DND-41 (cell line): ENCODE measurements at regions not wholly inside any gene's neighbourhood (a gene's known extent, or its start where the extent isn't known, plus 50 kb on each side); places are given as distances from the start of the nearest gene placed in this dataset.

Source experiments
- ATAC-seq: fragments of 200-7000 bp; cut with Tn5 transposase; 3 replicates; pipeline ENCODE4 v1.9.1; 2021; ENCODE audit warnings: low read depth; ENCODE audit not compliant: insufficient read depth
- DNase-seq: peaks from one replicate; pipeline ENCODE4 v3.0.0-alpha.2; 2020
- H2AFZ ChIP-seq: 2 replicates; pipeline ENCODE4 v1.6.0; 2012; ENCODE audit warnings: low read depth, low read length
- H3K27ac ChIP-seq: 2 replicates; pipeline ENCODE4 v1.5.1; 2012; ENCODE audit warnings: low read length, inconsistent platforms
- H3K27me3 ChIP-seq: fragments of 200-600 bp; sonication (generic); 2 replicates; pipeline ENCODE4 v1.6.0; 2012; ENCODE audit warnings: low read length, mild to moderate bottlenecking, inconsistent platforms; ENCODE audit not compliant: insufficient read depth, poor library complexity
- H3K36me3 ChIP-seq: 2 replicates; pipeline ENCODE4 v1.5.1; 2012; ENCODE audit warnings: low read length, inconsistent platforms; ENCODE audit not compliant: insufficient read depth
- H3K4me1 ChIP-seq: 2 replicates; pipeline ENCODE4 v1.5.1; 2012; ENCODE audit warnings: mild to moderate bottlenecking, low read length; ENCODE audit not compliant: insufficient read depth
- H3K4me2 ChIP-seq: 2 replicates; pipeline ENCODE4 v1.6.0; 2012; ENCODE audit warnings: mild to moderate bottlenecking, moderate library complexity, low read length, inconsistent platforms; ENCODE audit not compliant: insufficient read depth
- H3K4me3 ChIP-seq, 2 experiments: fragments of 200-600 bp in 1 of 2; shearing (Covaris generic) in 1 of 2; 2 replicates each; pipeline ENCODE4 v1.5.1; 2012 to 2016; ENCODE audit warnings: inconsistent platforms in 2 of 2, low read length in 2 of 2, mild to moderate bottlenecking in 2 of 2, low read depth in 1 of 2, moderate library complexity in 1 of 2
- H3K79me2 ChIP-seq: 2 replicates; pipeline ENCODE4 v1.6.0; 2012; ENCODE audit warnings: low read length, inconsistent platforms; ENCODE audit not compliant: insufficient read depth
- H3K9ac ChIP-seq: 2 replicates; pipeline ENCODE4 v1.6.0; 2012; ENCODE audit warnings: low read depth, mild to moderate bottlenecking, inconsistent platforms, low read length, moderate library complexity
- H3K9me3 ChIP-seq: 2 replicates; pipeline ENCODE4 v1.5.1; 2012; ENCODE audit warnings: low read length, moderate library complexity, mild to moderate bottlenecking, inconsistent platforms; ENCODE audit not compliant: insufficient read depth, severe bottlenecking
- H4K20me1 ChIP-seq: 2 replicates; pipeline ENCODE4 v1.6.0; 2012; ENCODE audit warnings: low read length; ENCODE audit not compliant: insufficient read depth
- EZH2 ChIP-seq: IDR thresholded peaks from 3 replicates; pipeline ENCODE4 v1.6.1; 2012; ENCODE audit warnings: borderline replicate concordance, low read depth, mild to moderate bottlenecking, moderate library complexity, low read length, inconsistent platforms; ENCODE audit not compliant: severe bottlenecking
- TF ChIP-seq, protein P1 (sequence below): IDR thresholded peaks from 2 replicates; pipeline ENCODE4 v1.5.1; 2012; ENCODE audit warnings: borderline replicate concordance, low read length, moderate library complexity, mild to moderate bottlenecking; ENCODE audit not compliant: poor library complexity, severe bottlenecking; ENCODE audit errors: extremely low read depth

DNA sequence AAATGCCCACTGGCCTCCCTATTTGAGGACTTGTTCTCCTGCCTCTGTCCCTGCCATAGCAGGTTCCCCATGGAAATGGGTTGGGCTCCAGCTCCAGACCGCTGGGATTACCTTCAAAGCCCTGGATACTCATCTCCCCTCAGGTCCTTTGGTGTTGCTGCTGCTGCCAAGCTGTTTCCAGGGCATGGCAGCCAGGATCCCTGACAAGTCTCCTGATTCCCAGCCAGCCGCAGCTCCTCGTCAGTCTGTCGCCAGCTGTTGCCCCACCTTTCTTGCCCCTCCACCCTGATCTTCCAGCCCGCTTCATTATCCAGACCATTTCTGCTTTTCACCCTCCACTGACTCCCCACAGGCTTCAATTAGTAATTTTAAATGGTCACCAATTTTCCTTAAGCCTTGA is 68.3 kb upstream of the KCND3 start:
- DNase-seq (no peak), ATAC-seq (no peak)
- H3K79me2 ChIP-seq, result no peaks in the 10 kb centered on the region
- H3K4me2 ChIP-seq, result no peak overlapping the region
- H3K36me3 ChIP-seq, result no peaks in the 10 kb centered on the region
- no peak overlapping the region for H3K27ac ChIP-seq
- no peak overlapping the region for H3K9ac ChIP-seq
- H3K27me3 ChIP-seq, result peaks cover 26% of the 10 kb centered on the region
- TF ChIP-seq, protein P1, sequence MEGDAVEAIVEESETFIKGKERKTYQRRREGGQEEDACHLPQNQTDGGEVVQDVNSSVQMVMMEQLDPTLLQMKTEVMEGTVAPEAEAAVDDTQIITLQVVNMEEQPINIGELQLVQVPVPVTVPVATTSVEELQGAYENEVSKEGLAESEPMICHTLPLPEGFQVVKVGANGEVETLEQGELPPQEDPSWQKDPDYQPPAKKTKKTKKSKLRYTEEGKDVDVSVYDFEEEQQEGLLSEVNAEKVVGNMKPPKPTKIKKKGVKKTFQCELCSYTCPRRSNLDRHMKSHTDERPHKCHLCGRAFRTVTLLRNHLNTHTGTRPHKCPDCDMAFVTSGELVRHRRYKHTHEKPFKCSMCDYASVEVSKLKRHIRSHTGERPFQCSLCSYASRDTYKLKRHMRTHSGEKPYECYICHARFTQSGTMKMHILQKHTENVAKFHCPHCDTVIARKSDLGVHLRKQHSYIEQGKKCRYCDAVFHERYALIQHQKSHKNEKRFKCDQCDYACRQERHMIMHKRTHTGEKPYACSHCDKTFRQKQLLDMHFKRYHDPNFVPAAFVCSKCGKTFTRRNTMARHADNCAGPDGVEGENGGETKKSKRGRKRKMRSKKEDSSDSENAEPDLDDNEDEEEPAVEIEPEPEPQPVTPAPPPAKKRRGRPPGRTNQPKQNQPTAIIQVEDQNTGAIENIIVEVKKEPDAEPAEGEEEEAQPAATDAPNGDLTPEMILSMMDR, result no peak
- no peak overlapping the region for H2AFZ ChIP-seq
- no peak overlapping the region for H3K4me3 ChIP-seq
- no peaks in the 10 kb centered on the region for H3K4me1 ChIP-seq
- H4K20me1 ChIP-seq, result no peaks in the 10 kb centered on the region
- no peaks in the 10 kb centered on the region for H3K9me3 ChIP-seq

DNA sequence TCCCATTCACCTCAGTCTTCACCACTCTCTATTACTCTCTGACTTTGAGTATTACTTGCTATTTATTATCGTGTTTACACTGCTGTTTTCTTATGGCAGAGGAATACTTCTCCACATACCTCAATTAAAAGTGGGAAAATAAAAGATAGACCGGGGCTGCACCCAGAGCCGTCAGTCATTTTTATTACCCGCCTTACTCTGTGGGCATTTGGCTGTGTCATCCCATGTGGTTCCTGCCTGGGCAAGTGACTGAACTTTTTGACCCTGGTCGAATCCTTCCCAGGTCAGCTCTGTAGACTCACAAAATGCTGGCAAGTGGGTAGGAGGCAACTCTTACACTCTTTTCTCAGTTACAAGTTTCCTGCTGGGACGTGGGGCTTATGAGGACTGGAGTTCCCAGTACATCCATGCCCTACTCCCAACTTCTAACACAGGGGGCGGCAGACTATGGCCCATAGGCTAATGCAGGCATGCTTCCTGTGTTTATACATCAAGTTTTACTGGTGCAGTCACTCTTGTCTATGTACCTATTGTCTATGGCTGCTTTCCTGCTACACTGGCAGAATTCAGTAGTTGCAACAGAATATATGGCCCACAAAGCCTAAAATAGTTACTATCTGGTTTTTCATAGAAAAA is 69.5 kb upstream of the KCND3 start:
- Histone ChIP-seq H3K36me3 (no peaks in the 10 kb centered on the region), H3K4me2 (no peak overlapping the region), H3K27me3 (peaks cover 30% of the 10 kb centered on the region), H3K9ac (no peak overlapping the region), H4K20me1 (no peaks in the 10 kb centered on the region), H2AFZ (no peak overlapping the region), H3K4me1 (no peaks in the 10 kb centered on the region), H3K79me2 (no peaks in the 10 kb centered on the region), H3K4me3 (no peak overlapping the region), H3K27ac (no peak overlapping the region), H3K9me3 (no peaks in the 10 kb centered on the region)
- DNase-seq (no peak), ATAC-seq (no peak)
- TF ChIP-seq, protein P1, result peak; percentile 9
- no peak for TF ChIP-seq EZH2

DNA sequence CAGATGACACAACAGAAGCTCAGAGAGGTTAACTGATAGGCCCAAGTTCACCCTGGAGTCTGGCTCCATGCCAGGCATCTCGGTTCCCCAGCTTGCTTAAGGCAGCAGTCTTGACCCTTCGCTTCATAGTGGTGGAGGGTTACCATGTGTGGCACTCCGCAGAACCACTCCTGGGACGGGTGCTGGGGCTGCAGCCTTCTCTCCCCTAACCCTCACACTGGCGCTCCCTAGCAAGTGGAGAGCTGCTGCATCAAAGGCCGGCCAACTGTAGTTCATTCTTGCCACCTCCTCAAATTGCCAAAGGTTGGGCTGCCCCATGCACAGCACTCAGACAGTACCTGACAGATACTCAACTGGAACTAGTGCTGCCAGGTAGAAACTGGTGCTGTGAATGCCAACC is 70.2 kb upstream of the KCND3 start:
- H3K4me1 ChIP-seq, result no peaks in the 10 kb centered on the region
- ATAC-seq (no peak), DNase-seq (no peak)
- H3K27ac ChIP-seq, result no peak overlapping the region
- no peak overlapping the region for H3K9ac ChIP-seq
- no peaks in the 10 kb centered on the region for H4K20me1 ChIP-seq
- no peaks in the 10 kb centered on the region for H3K36me3 ChIP-seq
- H3K4me3 ChIP-seq, result no peak overlapping the region
- no peak overlapping the region for H2AFZ ChIP-seq
- TF ChIP-seq, protein P1, result no peak
- TF ChIP-seq EZH2, result no peak
- H3K4me2 ChIP-seq, result no peak overlapping the region
- H3K79me2 ChIP-seq, result no peaks in the 10 kb centered on the region
- H3K9me3 ChIP-seq, result no peaks in the 10 kb centered on the region
- H3K27me3 ChIP-seq, result peaks cover 35% of the 10 kb centered on the region

DNA sequence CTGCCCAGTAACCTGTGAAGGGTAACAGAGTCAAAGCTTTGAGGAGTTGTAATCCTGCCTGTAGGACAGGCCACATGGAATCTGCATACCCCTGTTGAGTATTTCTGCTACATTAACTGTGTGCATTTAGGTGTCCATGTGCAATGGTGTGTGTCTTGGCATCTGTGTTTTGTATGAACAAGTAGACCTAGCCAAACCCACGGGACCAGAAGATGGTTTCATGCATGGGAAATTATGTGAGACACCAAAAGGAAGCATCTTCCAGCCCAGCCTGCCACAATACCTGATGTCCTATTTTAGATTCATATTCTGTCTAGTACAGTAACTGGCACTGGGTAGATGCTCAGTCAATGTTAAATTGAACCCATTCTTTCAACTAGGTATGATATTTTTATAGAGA is 70.8 kb upstream of the KCND3 start:
- ATAC-seq, result no peak
- Histone ChIP-seq H2AFZ (no peak overlapping the region), H3K9ac (no peak overlapping the region), H3K36me3 (no peaks in the 10 kb centered on the region), H3K4me2 (no peak overlapping the region), H3K4me1 (no peaks in the 10 kb centered on the region), H3K27me3 (peaks cover 35% of the 10 kb centered on the region), H3K79me2 (no peaks in the 10 kb centered on the region), H4K20me1 (no peaks in the 10 kb centered on the region), H3K9me3 (no peaks in the 10 kb centered on the region), H3K27ac (no peak overlapping the region), H3K4me3 (no peak overlapping the region)
- TF ChIP-seq, protein P1, result no peak
- TF ChIP-seq EZH2, result no peak
- DNase-seq, result no peak
